NT2/D1 (cell line): ENCODE measurements at regions not wholly inside any gene's neighbourhood (a gene's known extent, or its start where the extent isn't known, plus 50 kb on each side); places are given as distances from the start of the nearest gene placed in this dataset.

Experiments
- DNase-seq: peaks from one replicate; pipeline ENCODE4 v3.0.0-alpha.2; 2011; ENCODE audit warnings: low read depth, low spot score
- H3K27me3 ChIP-seq: 2 replicates; pipeline ENCODE4 v1.6.0; 2011; ENCODE audit warnings: mild to moderate bottlenecking; ENCODE audit not compliant: insufficient read length, insufficient read depth
- H3K36me3 ChIP-seq: 2 replicates; pipeline ENCODE4 v1.6.1; 2011; ENCODE audit warnings: mild to moderate bottlenecking, low read length, mixed read lengths; ENCODE audit not compliant: insufficient read depth, insufficient read length
- H3K4me1 ChIP-seq: 2 replicates; pipeline ENCODE4 v1.5.1; 2011; ENCODE audit not compliant: insufficient read depth, insufficient read length
- H3K4me3 ChIP-seq: 2 replicates; pipeline ENCODE4 v1.5.1; 2011; ENCODE audit warnings: low read depth; ENCODE audit not compliant: insufficient read length
- H3K9ac ChIP-seq: 2 replicates; pipeline ENCODE4 v1.6.0; 2011; ENCODE audit warnings: low read depth; ENCODE audit not compliant: insufficient read length
- H3K9me3 ChIP-seq: 2 replicates; pipeline ENCODE4 v1.5.1; 2011; ENCODE audit warnings: mild to moderate bottlenecking, low read length; ENCODE audit not compliant: insufficient read depth
- SUZ12 ChIP-seq: IDR thresholded peaks from 2 replicates; pipeline ENCODE4 v1.6.1; 2011; ENCODE audit not compliant: insufficient read length, insufficient read depth; ENCODE audit errors: extremely low read depth
- YY1 ChIP-seq: IDR thresholded peaks from 2 replicates; pipeline ENCODE4 v1.6.1; 2011; ENCODE audit not compliant: insufficient read length, insufficient read depth
- ZNF274 ChIP-seq: IDR thresholded peaks from 2 replicates; pipeline ENCODE4 v1.6.1; 2011; ENCODE audit warnings: mild to moderate bottlenecking, low read depth, low read length

DNA sequence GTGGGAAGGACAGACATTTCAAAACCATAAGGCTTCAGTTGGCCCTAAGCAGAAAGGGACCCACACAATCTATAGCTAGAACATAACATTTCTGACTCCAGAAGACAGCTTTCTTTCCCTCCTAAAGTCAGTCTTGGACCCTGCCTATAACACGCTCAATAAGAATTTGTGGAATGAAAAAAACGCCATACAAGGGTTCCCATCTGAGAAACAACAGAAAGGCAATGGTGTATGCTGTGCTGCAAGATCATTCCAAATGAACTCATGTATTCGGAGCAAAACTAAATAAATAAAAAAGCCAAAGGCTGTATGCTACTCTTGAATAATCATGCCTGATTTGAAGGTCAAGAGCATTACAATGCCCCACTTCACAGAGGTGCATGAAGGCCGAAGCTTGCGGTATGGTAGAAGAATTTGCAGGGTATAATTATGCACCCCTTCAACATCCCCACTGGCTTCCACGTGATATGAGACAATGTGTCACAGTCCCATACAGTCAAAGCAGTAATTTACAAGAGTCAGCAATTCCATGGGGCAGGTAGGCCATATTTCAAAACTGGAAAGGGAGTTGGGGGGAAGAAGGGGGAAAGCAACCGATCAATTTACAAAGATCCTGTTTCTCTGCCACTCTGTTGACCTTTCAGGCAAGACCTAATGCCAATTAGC is 61.4 kb upstream of the SLC14A2 start:
- Histone ChIP-seq H3K36me3 (no peaks in the 10 kb centered on the region), H3K27me3 (no peaks in the 10 kb centered on the region), H3K9ac (no peak overlapping the region), H3K4me1 (no peaks in the 10 kb centered on the region), H3K9me3 (no peaks in the 10 kb centered on the region), H3K4me3 (no peak overlapping the region)
- no peak for TF ChIP-seq SUZ12
- no peak for TF ChIP-seq ZNF274
- no peak for TF ChIP-seq YY1
- DNase-seq, result no peak

DNA sequence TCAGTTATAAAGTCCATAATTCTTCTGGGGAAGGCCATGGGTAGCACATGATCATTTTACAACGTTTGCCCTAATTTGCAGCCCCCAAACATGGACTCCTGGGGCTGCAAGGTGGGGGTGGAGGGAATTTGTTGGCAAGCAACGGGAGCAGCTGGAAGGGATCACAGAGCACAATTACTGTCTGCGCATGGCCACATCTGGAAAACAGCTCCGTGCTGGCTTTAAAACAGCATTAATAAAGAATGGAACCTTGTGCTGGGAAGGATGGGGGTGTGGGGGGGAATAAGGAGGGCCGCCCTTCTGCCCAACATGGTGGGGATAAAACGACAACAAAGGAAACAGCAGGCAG is 60.9 kb upstream of the SLC14A2 start:
- TF ChIP-seq YY1, result no peak
- TF ChIP-seq ZNF274, result no peak
- no peak for TF ChIP-seq SUZ12
- Histone ChIP-seq H3K9ac (no peak overlapping the region), H3K4me3 (no peak overlapping the region), H3K4me1 (no peaks in the 10 kb centered on the region), H3K27me3 (no peaks in the 10 kb centered on the region), H3K9me3 (no peaks in the 10 kb centered on the region), H3K36me3 (no peaks in the 10 kb centered on the region)
- no peak for DNase-seq

DNA sequence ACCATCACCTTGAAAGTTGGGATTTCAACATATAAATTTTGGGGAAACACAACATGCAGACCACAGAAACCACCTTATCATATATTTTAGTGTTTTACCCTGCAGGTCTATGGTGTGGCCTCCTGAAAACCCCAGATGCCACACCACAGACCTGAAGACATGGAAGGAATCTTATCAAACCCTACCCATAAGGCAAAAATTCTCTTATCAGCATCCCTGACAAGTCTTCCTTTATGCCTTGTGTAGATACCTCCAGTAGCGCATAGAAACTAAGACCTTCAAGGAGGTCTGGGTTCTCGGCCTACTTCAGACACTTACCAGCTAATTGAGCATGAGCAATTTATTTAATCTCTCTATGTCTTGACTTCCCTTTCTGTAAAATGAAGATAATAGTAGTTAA is 59.1 kb upstream of the SLC14A2 start:
- H3K36me3 ChIP-seq, result no peaks in the 10 kb centered on the region
- H3K4me3 ChIP-seq, result no peak overlapping the region
- DNase-seq, result no peak
- TF ChIP-seq ZNF274 (no peak), YY1 (no peak), SUZ12 (no peak)
- no peak overlapping the region for H3K9ac ChIP-seq
- H3K9me3 ChIP-seq, result no peaks in the 10 kb centered on the region
- no peaks in the 10 kb centered on the region for H3K27me3 ChIP-seq
- H3K4me1 ChIP-seq, result no peaks in the 10 kb centered on the region

DNA sequence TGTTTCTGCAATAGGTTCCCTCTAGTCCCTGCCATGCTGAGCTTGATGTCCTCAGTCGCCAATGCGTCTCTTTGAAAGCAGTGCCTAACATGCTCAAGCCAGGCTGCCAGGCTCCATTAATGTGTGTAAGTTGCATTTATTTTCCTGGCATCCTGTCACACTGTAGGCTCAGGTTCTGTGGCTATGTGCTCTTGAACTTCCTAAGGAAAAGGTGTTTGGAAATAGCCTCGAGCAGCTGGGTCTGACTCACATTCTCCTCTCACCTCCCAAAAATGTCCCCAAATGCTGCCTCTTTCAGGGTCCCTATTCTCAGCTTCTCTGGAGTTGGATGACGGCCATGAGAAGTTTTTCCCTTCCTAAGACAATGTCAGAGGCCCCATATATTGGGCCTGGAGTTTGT is 58.0 kb upstream of the SLC14A2 start:
- no peak for DNase-seq
- Histone ChIP-seq H3K9ac (no peak overlapping the region), H3K36me3 (no peaks in the 10 kb centered on the region)

DNA sequence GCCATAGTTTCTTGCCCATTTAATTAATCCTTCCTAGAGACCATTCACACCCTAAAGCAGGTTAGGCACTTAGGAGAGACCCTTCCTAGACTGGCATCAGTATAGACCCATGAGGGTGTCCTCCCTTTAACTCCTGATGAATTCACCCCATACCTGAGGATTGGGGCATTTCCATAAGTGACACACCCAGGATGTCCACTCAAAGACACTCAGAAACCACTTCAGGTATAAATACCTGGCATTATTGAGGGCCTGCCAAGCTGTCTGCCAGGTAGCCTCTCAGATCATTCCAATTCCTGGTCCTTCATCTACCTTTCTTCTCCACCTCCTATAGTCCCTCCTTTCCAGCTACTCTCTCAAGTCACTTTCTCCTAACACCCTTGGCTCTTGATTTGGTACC is 57.5 kb upstream of the SLC14A2 start:
- no peaks in the 10 kb centered on the region for H3K36me3 ChIP-seq
- no peaks in the 10 kb centered on the region for H3K9me3 ChIP-seq
- no peak for DNase-seq
- H3K4me1 ChIP-seq, result no peaks in the 10 kb centered on the region
- H3K9ac ChIP-seq, result no peak overlapping the region
- no peak overlapping the region for H3K4me3 ChIP-seq
- TF ChIP-seq SUZ12 (no peak), YY1 (no peak), ZNF274 (no peak)
- H3K27me3 ChIP-seq, result no peaks in the 10 kb centered on the region

More for the DNA sequence above, 58.0 kb upstream of the SLC14A2 start:
- H3K4me1 ChIP-seq, result no peaks in the 10 kb centered on the region
- TF ChIP-seq SUZ12 (no peak), ZNF274 (no peak), YY1 (no peak)
- no peaks in the 10 kb centered on the region for H3K9me3 ChIP-seq
- H3K4me3 ChIP-seq, result no peak overlapping the region
- H3K27me3 ChIP-seq, result no peaks in the 10 kb centered on the region

DNA sequence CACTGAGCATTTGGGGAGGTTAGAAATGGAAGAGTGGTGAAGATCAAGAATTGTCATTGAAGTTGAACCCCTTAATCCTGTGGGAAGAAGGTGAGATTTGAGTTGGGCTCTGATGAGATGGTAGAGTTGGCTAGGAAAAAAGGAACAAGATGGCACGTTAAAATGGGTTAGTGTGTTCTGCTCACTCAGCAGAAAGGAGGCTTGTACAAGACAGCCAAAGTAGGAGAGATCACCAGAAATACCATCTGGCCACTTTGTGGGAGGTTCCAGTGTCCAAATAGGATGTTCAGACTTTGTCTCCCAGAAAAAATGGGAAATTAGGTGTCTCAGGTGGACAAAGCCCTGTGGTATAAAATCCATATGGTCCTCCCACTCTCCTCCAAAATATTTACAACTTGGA is 56.0 kb upstream of the SLC14A2 start:
- H3K36me3 ChIP-seq, result no peaks in the 10 kb centered on the region
- DNase-seq, result no peak
- no peaks in the 10 kb centered on the region for H3K9me3 ChIP-seq
- no peak overlapping the region for H3K4me3 ChIP-seq
- TF ChIP-seq ZNF274, result no peak
- TF ChIP-seq SUZ12, result no peak
- no peak for TF ChIP-seq YY1
- H3K27me3 ChIP-seq, result no peaks in the 10 kb centered on the region
- H3K4me1 ChIP-seq, result no peaks in the 10 kb centered on the region
- H3K9ac ChIP-seq, result no peak overlapping the region

DNA sequence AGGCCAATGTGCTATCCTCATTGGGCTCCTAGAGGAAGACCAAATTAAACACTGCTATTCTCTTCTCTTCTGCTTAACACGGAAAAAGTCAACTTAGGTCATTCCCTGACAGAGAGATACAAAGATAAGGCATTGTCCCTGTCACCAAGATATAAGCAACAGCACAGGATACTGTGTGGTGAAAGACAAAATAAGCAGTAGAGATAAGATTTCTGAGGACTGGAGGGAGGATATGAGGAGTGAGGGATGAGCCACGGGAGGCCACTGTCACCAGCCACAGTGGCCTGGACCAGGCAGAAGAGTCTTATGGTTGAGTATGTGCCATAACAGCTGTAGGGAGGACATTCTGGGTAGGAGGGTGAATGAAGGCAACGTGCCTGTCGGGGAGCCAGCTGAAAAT is 54.4 kb upstream of the SLC14A2 start:
- H3K27me3 ChIP-seq, result no peaks in the 10 kb centered on the region
- no peak overlapping the region for H3K9ac ChIP-seq
- no peak for DNase-seq
- H3K4me1 ChIP-seq, result no peaks in the 10 kb centered on the region
- no peak for TF ChIP-seq SUZ12
- TF ChIP-seq YY1, result no peak
- TF ChIP-seq ZNF274, result no peak
- no peaks in the 10 kb centered on the region for H3K36me3 ChIP-seq
- no peak overlapping the region for H3K4me3 ChIP-seq
- H3K9me3 ChIP-seq, result no peaks in the 10 kb centered on the region

DNA sequence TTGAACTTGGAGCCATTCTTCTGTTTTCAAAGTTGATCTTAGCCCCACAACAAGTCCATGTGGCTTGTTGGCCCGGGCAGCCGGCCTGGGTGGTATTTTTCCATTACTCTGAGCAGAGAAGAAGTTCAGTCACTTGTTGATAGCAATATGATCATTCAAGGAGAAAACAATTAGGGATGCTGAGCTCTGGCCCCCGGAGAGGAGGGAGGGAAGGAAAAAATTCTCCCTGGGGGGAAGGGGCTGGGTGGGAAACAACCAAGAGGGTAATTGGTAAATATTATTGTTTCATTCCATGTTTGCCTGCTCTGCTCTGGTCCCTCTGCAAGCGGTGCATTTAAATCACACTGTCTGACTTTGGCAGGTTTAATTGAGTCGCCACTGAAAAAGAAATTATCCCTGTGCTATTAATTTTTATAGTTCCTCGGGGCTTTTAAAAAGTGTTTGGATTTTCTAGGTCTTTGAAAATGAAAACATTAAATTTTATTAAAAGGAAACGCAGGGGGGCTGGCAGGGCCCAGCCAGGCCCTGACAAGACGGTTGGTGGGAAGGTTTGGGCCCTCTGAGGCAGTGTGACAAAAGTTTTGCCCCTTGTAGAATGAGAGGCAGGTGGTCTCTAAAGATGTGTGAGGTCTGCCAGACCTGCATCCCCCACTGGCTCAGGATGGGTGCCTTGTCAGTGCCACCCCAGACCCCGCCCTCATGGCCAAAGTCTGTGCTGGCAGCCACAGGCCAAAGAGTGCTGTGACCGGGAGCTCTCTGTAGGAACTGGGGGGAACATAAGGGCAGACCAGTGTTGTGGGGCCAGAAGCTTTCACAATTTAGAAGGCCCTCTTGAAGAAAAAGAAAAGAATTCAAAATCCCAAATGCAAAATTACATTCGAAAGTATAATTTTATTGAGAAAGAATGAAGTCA is 52.5 kb upstream of the SLC14A2 start:
- Histone ChIP-seq H3K36me3 (no peaks in the 10 kb centered on the region), H3K27me3 (no peaks in the 10 kb centered on the region), H3K4me3 (no peak overlapping the region), H3K9me3 (no peaks in the 10 kb centered on the region), H3K9ac (no peak overlapping the region), H3K4me1 (no peaks in the 10 kb centered on the region)
- no peak for DNase-seq
- TF ChIP-seq SUZ12 (no peak), ZNF274 (no peak), YY1 (no peak)
